HFFc6 (cell line): ENCODE measurements at regions not wholly inside any gene's neighbourhood (a gene's known extent, or its start where the extent isn't known, plus 50 kb on each side); places are given as distances from the start of the nearest gene placed in this dataset.
A peak's percentile ranks its signal among the peaks of the same experiment; 100 is the strongest.

Experiments
- DNase-seq: peaks from one replicate; pipeline ENCODE4 v3.0.0-alpha.2; 2018
- H3K27ac Mint-ChIP-seq: 2 replicates; pipeline ENCODE4 v1.8.0; 2020; ENCODE audit warnings: mild to moderate bottlenecking, mixed read lengths
- H3K27me3 Mint-ChIP-seq: 2 replicates; pipeline ENCODE4 v1.8.0; 2021; ENCODE audit warnings: mild to moderate bottlenecking, moderate library complexity, mixed read lengths; ENCODE audit not compliant: insufficient read depth
- H3K36me3 Mint-ChIP-seq: 2 replicates; pipeline ENCODE4 v1.8.0; 2021; ENCODE audit warnings: low read depth, mixed read lengths
- H3K4me1 Mint-ChIP-seq: 2 replicates; pipeline ENCODE4 v1.8.0; 2020; ENCODE audit warnings: low read depth, mixed read lengths
- H3K4me3 Mint-ChIP-seq: 2 replicates; pipeline ENCODE4 v1.8.0; 2020; ENCODE audit warnings: mild to moderate bottlenecking, moderate library complexity, mixed read lengths
- H3K9me3 Mint-ChIP-seq: 2 replicates; pipeline ENCODE4 v1.8.0; 2020; ENCODE audit warnings: mild to moderate bottlenecking, mixed read lengths
- CTCF ChIP-seq: fragments of 200-600 bp; sonication (generic); IDR thresholded peaks from 2 replicates; pipeline ENCODE4 v1.5.0; 2021; ENCODE audit warnings: antibody characterized with exemption, mild to moderate bottlenecking

GRCh38 chr7:113294750-113295149, 176.4 kb upstream of the SMIM30 start:
- H3K9me3 Mint-ChIP-seq = no peaks in the 10 kb centered on the region
- DNase-seq = no peak
- no peaks in the 10 kb centered on the region for H3K4me1 Mint-ChIP-seq
- no peak for TF ChIP-seq CTCF
- no peaks in the 10 kb centered on the region for H3K36me3 Mint-ChIP-seq
- H3K4me3 Mint-ChIP-seq = no peak overlapping the region
- no peak overlapping the region for H3K27ac Mint-ChIP-seq
- no peaks in the 10 kb centered on the region; the same call in none of the 2 replicates for H3K27me3 Mint-ChIP-seq

DNA sequence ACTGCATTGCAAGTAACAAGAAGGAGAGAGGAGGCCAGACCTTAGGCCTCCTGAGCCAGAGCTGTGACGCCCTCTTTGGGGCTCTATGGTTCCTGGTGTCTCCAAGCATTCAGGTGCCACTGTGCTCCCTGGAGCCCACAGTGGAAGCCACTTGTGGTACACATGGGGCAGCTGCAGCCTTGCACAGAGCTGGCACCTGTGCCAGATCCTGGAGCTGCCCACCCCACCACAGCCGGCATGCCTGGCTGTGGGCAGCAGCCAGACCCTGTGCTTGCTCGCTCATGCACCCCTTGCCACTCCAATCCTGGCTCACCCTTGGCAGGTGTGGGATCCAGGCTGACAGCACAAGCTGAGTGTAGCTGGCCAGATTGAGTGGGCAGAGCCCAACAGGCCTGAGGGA, 173.8 kb upstream of the SMIM30 start:
- Mint-ChIP-seq H3K4me1 (peaks cover 12% of the 10 kb centered on the region; the same call in 1 of the 2 replicates), H3K9me3 (no peaks in the 10 kb centered on the region), H3K4me3 (no peak overlapping the region), H3K27ac (no peak overlapping the region), H3K36me3 (no peaks in the 10 kb centered on the region), H3K27me3 (no peaks in the 10 kb centered on the region; the same call in none of the 2 replicates)
- no peak for TF ChIP-seq CTCF
- no peak for DNase-seq

DNA sequence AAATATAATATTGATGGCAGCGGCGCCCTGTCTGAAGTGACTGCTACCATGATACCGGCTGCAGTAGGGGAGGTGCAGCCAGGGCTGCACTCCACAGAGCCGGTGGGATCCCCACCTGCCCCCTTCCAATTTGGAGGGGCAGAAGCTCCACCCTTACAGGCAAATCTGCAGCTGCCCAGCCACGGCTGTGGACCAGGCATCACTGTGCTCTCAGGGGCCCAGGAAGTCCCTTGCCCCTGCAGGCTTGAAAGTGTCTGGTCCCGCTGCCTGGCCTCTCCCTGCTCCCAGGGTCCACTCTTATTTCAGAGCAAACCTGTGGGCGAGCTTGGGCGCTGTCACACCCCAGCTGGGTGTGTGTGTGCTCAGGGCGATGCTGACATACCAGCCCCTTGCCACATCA, 172.7 kb upstream of the SMIM30 start:
- H3K9me3 Mint-ChIP-seq = no peaks in the 10 kb centered on the region
- DNase-seq = no peak
- peaks cover 16% of the 10 kb centered on the region for H3K4me1 Mint-ChIP-seq
- no peak for TF ChIP-seq CTCF
- H3K36me3 Mint-ChIP-seq = no peaks in the 10 kb centered on the region
- H3K4me3 Mint-ChIP-seq = no peak overlapping the region
- no peak overlapping the region for H3K27ac Mint-ChIP-seq
- H3K27me3 Mint-ChIP-seq = no peaks in the 10 kb centered on the region; the same call in none of the 2 replicates

DNA sequence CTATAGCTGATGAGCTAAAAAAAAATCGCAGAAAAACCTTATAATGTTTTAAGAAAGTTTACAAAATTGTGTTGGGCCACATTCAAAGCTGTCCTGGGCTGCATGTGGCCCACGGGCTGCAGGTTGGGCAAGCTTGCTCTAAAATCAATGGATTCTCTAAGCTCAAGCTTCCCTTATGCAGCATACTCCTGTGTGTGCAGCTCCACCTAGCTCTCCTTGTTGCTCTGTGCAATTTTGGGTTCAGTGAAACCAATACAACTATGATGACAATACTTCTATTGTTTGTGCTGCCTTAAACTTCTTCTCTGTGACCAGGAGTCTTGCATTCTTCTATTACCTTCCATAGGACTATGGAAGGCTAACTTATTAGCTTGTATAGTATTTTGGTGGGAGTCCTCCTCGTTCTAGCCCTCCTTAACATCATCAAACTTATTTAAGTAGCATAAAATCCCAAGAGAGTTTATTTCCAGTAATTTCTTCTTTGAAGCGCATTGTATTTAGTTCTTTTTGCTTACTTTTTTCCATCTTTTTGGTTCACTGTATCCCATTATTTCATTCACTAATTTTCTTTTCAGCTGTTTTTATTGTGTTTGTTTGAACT, 170.9 kb upstream of the SMIM30 start:
- Mint-ChIP-seq H3K9me3 (no peaks in the 10 kb centered on the region), H3K36me3 (no peaks in the 10 kb centered on the region), H3K4me1 (peaks cover 31% of the 10 kb centered on the region), H3K4me3 (no peak overlapping the region), H3K27me3 (no peaks in the 10 kb centered on the region; the same call in 1 of the 2 replicates), H3K27ac (no peak overlapping the region)
- peak; percentile 70 for DNase-seq
- peak; percentile 79 for TF ChIP-seq CTCF

DNA sequence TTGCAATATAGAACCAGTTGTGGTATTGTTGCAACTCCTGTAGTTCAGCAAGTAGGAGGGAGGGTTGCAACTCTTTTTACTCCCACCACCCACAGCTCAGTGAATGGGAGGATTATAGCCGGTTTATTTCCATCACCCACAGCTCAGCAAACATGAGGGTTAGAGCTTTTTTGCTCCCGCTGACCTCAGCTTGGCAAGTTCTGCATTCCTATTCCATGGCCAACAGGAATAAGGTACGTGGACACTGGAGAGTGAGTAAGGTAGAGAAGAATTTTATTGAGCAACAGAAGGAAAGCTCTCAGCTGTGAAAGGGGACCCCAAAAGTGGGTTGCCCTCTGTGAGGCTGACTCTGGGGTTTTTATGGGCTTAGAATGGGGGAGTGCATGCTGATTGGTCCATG, 167.1 kb upstream of the SMIM30 start:
- Mint-ChIP-seq H3K4me3 (no peak overlapping the region), H3K27me3 (no peaks in the 10 kb centered on the region; the same call in 1 of the 2 replicates), H3K36me3 (no peaks in the 10 kb centered on the region), H3K4me1 (peaks cover 66% of the 10 kb centered on the region), H3K27ac (0 out of 2 replicates have a peak overlapping the region, but pooled peaks have one; percentile 32), H3K9me3 (no peaks in the 10 kb centered on the region)
- no peak for TF ChIP-seq CTCF
- DNase-seq = peak; percentile 17
